H1 (cell line): ENCODE measurements at regions not wholly inside any gene's neighbourhood (a gene's known extent, or its start where the extent isn't known, plus 50 kb on each side); places are given as distances from the start of the nearest gene placed in this dataset.

ENCODE experiments used
- CTCF ChIA-PET: fragments of 300-600 bp; sonication (Branson Sonifier 250); formaldehyde crosslinking; loops from one replicate; lab custom pipeline; 2021; ENCODE audit not compliant: partially characterized antibody; lab: Charles Lee
- POLR2A ChIA-PET: fragments of 300-600 bp; sonication (Branson Sonifier 250); formaldehyde crosslinking; loops from one replicate; lab custom pipeline; 2021; ENCODE audit warnings: inconsistent platforms; ENCODE audit not compliant: partially characterized antibody; lab: Charles Lee
- DNase-seq, 2 experiments: peaks; one replicate each; pipeline versions ENCODE4 v3.0.0 to v3.0.0-alpha.2; 2010 to 2022; ENCODE audit warnings: low spot score in 2 of 2, low read depth in 1 of 2, mixed read lengths in 1 of 2
- FAIRE-seq: peaks from 2 replicates; lab custom pipeline; 2011; peaks lifted over from hg19 to GRCh38; lab: Jason Lieb, UNC
- H2AFZ ChIP-seq: 2 replicates; pipeline ENCODE4 v1.8.1; 2012; ENCODE audit warnings: low read length, inconsistent platforms
- H2AK5ac ChIP-seq: 2 replicates; pipeline ENCODE4 v1.6.1; 2013; ENCODE audit warnings: low read depth, low read length
- H2BK120ac ChIP-seq: replicated peaks from 2 replicates; pipeline ENCODE3; 2013; ENCODE audit warnings: low read depth, low read length, inconsistent platforms
- H2BK12ac ChIP-seq: 2 replicates; pipeline ENCODE4 v1.6.1; 2013; ENCODE audit warnings: low read depth, low read length
- H2BK15ac ChIP-seq: 2 replicates; pipeline ENCODE4 v1.6.1; 2013; ENCODE audit warnings: low read length
- H2BK20ac ChIP-seq: 2 replicates; pipeline ENCODE4 v1.6.1; 2013; ENCODE audit warnings: low read length
- H2BK5ac ChIP-seq: 2 replicates; pipeline ENCODE4 v1.6.1; 2013; ENCODE audit warnings: low read depth, low read length
- H3K14ac ChIP-seq: 2 replicates; pipeline ENCODE4 v1.6.1; 2013; ENCODE audit warnings: inconsistent platforms; ENCODE audit not compliant: insufficient read length
- H3K18ac ChIP-seq: 2 replicates; pipeline ENCODE4 v1.6.1; 2013; ENCODE audit warnings: low read length; ENCODE audit errors: extremely low read depth
- H3K23ac ChIP-seq: 2 replicates; pipeline ENCODE4 v1.6.1; 2013; ENCODE audit warnings: inconsistent platforms; ENCODE audit not compliant: insufficient read length
- H3K23me2 ChIP-seq: 2 replicates; pipeline ENCODE4 v1.6.1; 2013; ENCODE audit warnings: low read depth, low read length
- H3K27ac ChIP-seq: 2 replicates; pipeline ENCODE4 v1.6.1; 2011; ENCODE audit warnings: low read depth, low read length, inconsistent platforms
- H3K27me3 ChIP-seq, 4 experiments: replicated peaks in 1 of 4; 1 replicate in 1 of 4; 2 replicates in 3 of 4; pipeline versions ENCODE4 v1.6.1 to v1.8.1; 2011 to 2013; ENCODE audit warnings: low read length in 3 of 4, mild to moderate bottlenecking in 3 of 4, inconsistent platforms in 2 of 4, mixed read lengths in 2 of 4, moderate library complexity in 1 of 4; ENCODE audit not compliant: control insufficient read depth in 3 of 4, insufficient read depth in 3 of 4; ENCODE audit errors: extremely low read depth in 1 of 4
- H3K36me3 ChIP-seq, 4 experiments: 2 replicates each; pipeline versions ENCODE4 v1.6.1 to v1.8.1; 2011 to 2013; ENCODE audit warnings: mild to moderate bottlenecking in 4 of 4, low read length in 3 of 4, moderate library complexity in 2 of 4, control low read depth in 1 of 4, inconsistent platforms in 1 of 4; ENCODE audit not compliant: insufficient read depth in 4 of 4, control insufficient read depth in 2 of 4
- H3K4ac ChIP-seq: replicated peaks from 2 replicates; pipeline ENCODE3; 2013; ENCODE audit warnings: low read length, low read depth, mixed read lengths, inconsistent platforms; ENCODE audit not compliant: insufficient read length
- H3K4me1 ChIP-seq, 4 experiments: replicated peaks in 1 of 4; 1 replicate in 1 of 4; 2 replicates in 3 of 4; pipeline versions ENCODE4 v1.6.1 to v1.8.1; 2011 to 2013; ENCODE audit warnings: low read length in 3 of 4, inconsistent platforms in 2 of 4, mixed read lengths in 1 of 4; ENCODE audit not compliant: insufficient read depth in 4 of 4, control insufficient read depth in 3 of 4
- H3K4me2 ChIP-seq, 2 experiments: 2 replicates each; pipeline versions ENCODE4 v1.6.1 to v1.8.1; 2011 to 2013; ENCODE audit warnings: low read depth in 2 of 2, low read length in 2 of 2, control low read depth in 1 of 2, inconsistent platforms in 1 of 2, mild to moderate bottlenecking in 1 of 2; ENCODE audit not compliant: insufficient read depth in 1 of 2
- H3K4me3 ChIP-seq, 4 experiments: fragments of 200-600, 300-600 bp in 1 of 4; sonication (generic), shearing (Covaris generic), sonication (Bioruptor Twin) in 1 of 4; 2 replicates each; pipeline versions ENCODE4 v1.5.1 to v1.8.1; 2011 to 2016; ENCODE audit warnings: low read length in 4 of 4, low read depth in 3 of 4, control low read depth in 2 of 4, inconsistent platforms in 2 of 4, mild to moderate bottlenecking in 2 of 4, mixed read lengths in 1 of 4, moderate library complexity in 1 of 4; ENCODE audit not compliant: insufficient read depth in 2 of 4; ENCODE audit errors: extremely low read depth in 1 of 4
- H3K56ac ChIP-seq: replicated peaks from 2 replicates; pipeline ENCODE3; 2013; ENCODE audit warnings: low read depth, mild to moderate bottlenecking, mixed read lengths, low read length, inconsistent platforms; ENCODE audit not compliant: insufficient read length
- H3K79me1 ChIP-seq: 2 replicates; pipeline ENCODE4 v1.6.1; 2013; ENCODE audit warnings: low read depth, low read length, control low read depth
- H3K79me2 ChIP-seq, 2 experiments: 2 replicates each; pipeline versions ENCODE4 v1.6.1 to v1.8.1; 2012 to 2013; ENCODE audit warnings: low read length in 2 of 2, mild to moderate bottlenecking in 2 of 2, inconsistent platforms in 1 of 2; ENCODE audit not compliant: insufficient read depth in 2 of 2, control insufficient read depth in 1 of 2
- H3K9ac ChIP-seq, 4 experiments: replicated peaks in 1 of 4; 1 replicate in 1 of 4; 2 replicates in 3 of 4; pipeline versions ENCODE4 v1.6.1 to v1.8.1; 2011 to 2013; ENCODE audit warnings: low read depth in 3 of 4, low read length in 3 of 4, control low read depth in 2 of 4, mild to moderate bottlenecking in 2 of 4, moderate library complexity in 2 of 4, inconsistent platforms in 1 of 4; ENCODE audit errors: extremely low read depth in 1 of 4
- H3K9me3 ChIP-seq, 2 experiments: 2 replicates each; pipeline versions ENCODE4 v1.6.1 to v1.8.1; 2012 to 2013; ENCODE audit warnings: mild to moderate bottlenecking in 2 of 2, moderate library complexity in 2 of 2, control low read depth in 1 of 2, inconsistent platforms in 1 of 2, low read depth in 1 of 2, low read length in 1 of 2, mixed read lengths in 1 of 2; ENCODE audit not compliant: insufficient read depth in 2 of 2
- H4K20me1 ChIP-seq, 2 experiments: replicated peaks in 1 of 2; 2 replicates each; pipeline versions ENCODE3 to v1.8.1; 2011 to 2013; ENCODE audit warnings: inconsistent platforms in 2 of 2, low read length in 2 of 2, mild to moderate bottlenecking in 1 of 2; ENCODE audit not compliant: insufficient read depth in 2 of 2, control insufficient read depth in 1 of 2
- H4K5ac ChIP-seq: 2 replicates; pipeline ENCODE4 v1.6.1; 2013; ENCODE audit warnings: low read length, low read depth, mixed read lengths, inconsistent platforms; ENCODE audit not compliant: insufficient read length
- H4K8ac ChIP-seq: 2 replicates; pipeline ENCODE4 v1.8.0; 2013; ENCODE audit warnings: mild to moderate bottlenecking, moderate library complexity, low read length, inconsistent platforms; ENCODE audit not compliant: insufficient read depth; ENCODE audit errors: extremely low read depth
- H4K91ac ChIP-seq: replicated peaks from 2 replicates; pipeline ENCODE3; 2013; ENCODE audit warnings: low read length, mixed read lengths, inconsistent platforms; ENCODE audit not compliant: insufficient read length
- EGR1 ChIP-seq: IDR thresholded peaks from 2 replicates; pipeline ENCODE4 v1.6.1; 2011; ENCODE audit warnings: low read depth, low read length, borderline replicate concordance
- SRF ChIP-seq: IDR thresholded peaks from 2 replicates; pipeline ENCODE4 v1.6.1; 2011; ENCODE audit warnings: mild to moderate bottlenecking, low read depth, low read length, moderate library complexity
- TF ChIP-seq, protein P1 (sequence below): IDR thresholded peaks from 2 replicates; pipeline ENCODE4 v1.6.1; 2012; ENCODE audit warnings: inconsistent platforms

DNA sequence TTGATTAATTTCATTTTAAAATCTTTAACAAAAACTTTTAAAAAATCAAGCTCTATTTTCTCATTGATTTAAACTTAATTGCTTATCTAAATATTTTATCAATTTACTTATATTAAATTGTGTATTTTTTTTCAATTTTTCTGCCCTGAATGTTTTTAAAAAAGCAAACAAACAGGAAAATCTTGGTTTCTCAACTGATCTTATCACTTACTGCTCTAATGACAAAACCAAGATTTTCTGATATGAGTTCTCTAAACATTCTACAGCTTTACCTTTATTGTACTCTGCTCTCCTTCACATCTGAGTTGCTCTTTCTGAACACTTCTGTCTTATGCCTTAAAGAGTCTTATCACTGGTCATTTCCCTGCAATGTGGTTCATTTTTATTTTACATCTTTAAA is 587.8 kb upstream of the BCHE start:
- Histone ChIP-seq H3K18ac (no peak overlapping the region), H4K91ac (no peak overlapping the region), H3K79me2 (no peaks in the 10 kb centered on the region), H3K23ac (no peak overlapping the region), H2BK15ac (no peak overlapping the region), H4K8ac (no peak overlapping the region), H3K56ac (no peak overlapping the region), H3K4me3 (no peak overlapping the region), H3K79me1 (no peaks in the 10 kb centered on the region), H3K36me3 (no peaks in the 10 kb centered on the region), H3K9me3 (peaks cover 0 to 7% of the 10 kb centered on the region in 2 experiments; a peak in 1 of 4 replicates), H3K27ac (no peak overlapping the region), H2BK5ac (no peak overlapping the region), H3K14ac (no peak overlapping the region), H2BK20ac (no peak overlapping the region), H3K4ac (no peak overlapping the region), H2BK120ac (no peak overlapping the region), H3K4me1 (no peaks in the 10 kb centered on the region; a peak in 1 of 7 replicates), H3K4me2 (no peak overlapping the region), H2BK12ac (no peak overlapping the region), H4K5ac (no peak overlapping the region), H4K20me1 (no peaks in the 10 kb centered on the region), H3K27me3 (no peaks in the 10 kb centered on the region), H3K23me2 (no peaks in the 10 kb centered on the region), H2AFZ (no peak overlapping the region), H2AK5ac (no peak overlapping the region), H3K9ac (no peak overlapping the region)
- FAIRE-seq: no peak
- CTCF ChIA-PET: interaction anchor here (0.7 to 0.9 kb wide), 2 partner anchors 12 to 75 kb away, joined by 3 to 4 read pairs; no protein-coding TSS in a partner anchor
- POLR2A ChIA-PET: no interaction called here
- DNase-seq: no peak
- TF ChIP-seq SRF (no peak), EGR1 (no peak)
- TF ChIP-seq, protein P1, sequence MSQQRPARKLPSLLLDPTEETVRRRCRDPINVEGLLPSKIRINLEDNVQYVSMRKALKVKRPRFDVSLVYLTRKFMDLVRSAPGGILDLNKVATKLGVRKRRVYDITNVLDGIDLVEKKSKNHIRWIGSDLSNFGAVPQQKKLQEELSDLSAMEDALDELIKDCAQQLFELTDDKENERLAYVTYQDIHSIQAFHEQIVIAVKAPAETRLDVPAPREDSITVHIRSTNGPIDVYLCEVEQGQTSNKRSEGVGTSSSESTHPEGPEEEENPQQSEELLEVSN: no peak
